ENCODE measurements at regions not wholly inside any gene's neighbourhood (a gene's known extent, or its start where the extent isn't known, plus 50 kb on each side); places are given as distances from the start of the nearest gene placed in this dataset.

GRCh38 chr15:31511707-31512310 is 185.2 kb downstream of the KLF13 start:
- no peaks in the 10 kb centered on the region for H4K20me1 ChIP-seq (ENCODE audit: control insufficient read depth, extremely low read depth, insufficient read depth, low read length)
- no peaks in the 10 kb centered on the region for H3K4me1 ChIP-seq (ENCODE audit: control insufficient read depth, extremely low read depth, insufficient read depth, low read length)
- H3K79me2 ChIP-seq (ENCODE audit: control insufficient read depth, insufficient read depth, low read length), result no peaks in the 10 kb centered on the region
- no peaks in the 10 kb centered on the region for H3K36me3 ChIP-seq (ENCODE audit: control insufficient read depth, insufficient read depth, low read length)
- H3K4me2 ChIP-seq (ENCODE audit: extremely low read depth, insufficient read depth, low read length), result no peak overlapping the region
- no peak for TF ChIP-seq EZH2 (IDR thresholded peaks at IDR 0.05; ENCODE audit: low read length, missing control alignments)
- TF ChIP-seq CTCF (conservative IDR thresholded peaks at IDR 0.05 in 1 of 2, IDR thresholded peaks at IDR 0.05 in 1 of 2; ENCODE audit: low read depth in 1 of 2, low read length in 2 of 2), result no peak
- DNase-seq (ENCODE audit: low read depth in 2 of 2), result no peak
- no peaks in the 10 kb centered on the region for H3K27me3 ChIP-seq (ENCODE audit: control insufficient read depth, insufficient read depth, low read length)
- no peak overlapping the region for H2AFZ ChIP-seq (ENCODE audit: low read length)
- no peak overlapping the region for H3K9ac ChIP-seq (ENCODE audit: insufficient read depth, low read length)
- no peaks in the 10 kb centered on the region for H3K9me3 ChIP-seq (ENCODE audit: control insufficient read depth, insufficient read depth, low read depth, low read length)
- H3K4me3 ChIP-seq (replicated peaks in 1 of 4; ENCODE audit: control extremely low read depth in 1 of 4, insufficient read depth in 1 of 4, low read depth in 3 of 4, low read length in 4 of 4), result no peak overlapping the region
- no peak overlapping the region for H3K27ac ChIP-seq (ENCODE audit: insufficient read depth, low read length)

GRCh38 chr15:31513178-31513577 is 186.5 kb downstream of the KLF13 start:
- H3K27me3 ChIP-seq (ENCODE audit: control insufficient read depth, insufficient read depth, low read length), result no peaks in the 10 kb centered on the region
- no peaks in the 10 kb centered on the region for H4K20me1 ChIP-seq (ENCODE audit: control insufficient read depth, extremely low read depth, insufficient read depth, low read length)
- H3K4me2 ChIP-seq (ENCODE audit: extremely low read depth, insufficient read depth, low read length), result no peak overlapping the region
- H3K9ac ChIP-seq (ENCODE audit: insufficient read depth, low read length), result no peak overlapping the region
- no peaks in the 10 kb centered on the region for H3K4me1 ChIP-seq (ENCODE audit: control insufficient read depth, extremely low read depth, insufficient read depth, low read length)
- no peaks in the 10 kb centered on the region for H3K9me3 ChIP-seq (ENCODE audit: control insufficient read depth, insufficient read depth, low read depth, low read length)
- H2AFZ ChIP-seq (ENCODE audit: low read length), result no peak overlapping the region
- no peak overlapping the region for H3K4me3 ChIP-seq (replicated peaks in 1 of 4; ENCODE audit: control extremely low read depth in 1 of 4, insufficient read depth in 1 of 4, low read depth in 3 of 4, low read length in 4 of 4)
- H3K27ac ChIP-seq (ENCODE audit: insufficient read depth, low read length), result no peak overlapping the region
- DNase-seq (ENCODE audit: low read depth in 2 of 2), result no peak
- no peak for TF ChIP-seq EZH2 (IDR thresholded peaks at IDR 0.05; ENCODE audit: low read length, missing control alignments)
- TF ChIP-seq CTCF (conservative IDR thresholded peaks at IDR 0.05 in 1 of 2, IDR thresholded peaks at IDR 0.05 in 1 of 2; ENCODE audit: low read depth in 1 of 2, low read length in 2 of 2), result no peak
- H3K36me3 ChIP-seq (ENCODE audit: control insufficient read depth, insufficient read depth, low read length), result no peaks in the 10 kb centered on the region
- H3K79me2 ChIP-seq (ENCODE audit: control insufficient read depth, insufficient read depth, low read length), result no peaks in the 10 kb centered on the region

- no peak overlapping the region for H3K27ac ChIP-seq (ENCODE audit: insufficient read depth, low read length)
- TF ChIP-seq CTCF (conservative IDR thresholded peaks at IDR 0.05 in 1 of 2, IDR thresholded peaks at IDR 0.05 in 1 of 2; ENCODE audit: low read depth in 1 of 2, low read length in 2 of 2) (no peak), EZH2 (IDR thresholded peaks at IDR 0.05; ENCODE audit: low read length, missing control alignments) (no peak)
- H2AFZ ChIP-seq (ENCODE audit: low read length), result no peak overlapping the region
- no peaks in the 10 kb centered on the region for H3K9me3 ChIP-seq (ENCODE audit: control insufficient read depth, insufficient read depth, low read depth, low read length)
- H3K79me2 ChIP-seq (ENCODE audit: control insufficient read depth, insufficient read depth, low read length), result no peaks in the 10 kb centered on the region
- H4K20me1 ChIP-seq (ENCODE audit: control insufficient read depth, extremely low read depth, insufficient read depth, low read length), result no peaks in the 10 kb centered on the region
- no peaks in the 10 kb centered on the region for H3K36me3 ChIP-seq (ENCODE audit: control insufficient read depth, insufficient read depth, low read length)
- no peak for DNase-seq (ENCODE audit: low read depth in 2 of 2)
- no peak overlapping the region for H3K4me3 ChIP-seq (replicated peaks in 1 of 4; ENCODE audit: control extremely low read depth in 1 of 4, insufficient read depth in 1 of 4, low read depth in 3 of 4, low read length in 4 of 4)
- no peak overlapping the region for H3K4me2 ChIP-seq (ENCODE audit: extremely low read depth, insufficient read depth, low read length)
- no peak overlapping the region for H3K9ac ChIP-seq (ENCODE audit: insufficient read depth, low read length)
- no peaks in the 10 kb centered on the region for H3K4me1 ChIP-seq (ENCODE audit: control insufficient read depth, extremely low read depth, insufficient read depth, low read length)
- no peaks in the 10 kb centered on the region for H3K27me3 ChIP-seq (ENCODE audit: control insufficient read depth, insufficient read depth, low read length)
Measured at GRCh38 chr15:31516440-31516839, 189.8 kb downstream of the KLF13 start.
